T-cell (primary cell): ENCODE measurements at regions not wholly inside any gene's neighbourhood (a gene's known extent, or its start where the extent isn't known, plus 50 kb on each side); places are given as distances from the start of the nearest gene placed in this dataset.
"Not testable (repeated sequence)": the region's sequence is repeated elsewhere in the genome, so short reads cannot be mapped to it uniquely, and the experiment has no call there.

Source experiments
- ATAC-seq, 4 experiments: fragments of 200-7000 bp in 3 of 4; fragments of 150-1000 bp in 1 of 4; cut with Tn5 transposase; replicated peaks in 1 of 4; 1 replicate in 3 of 4; 2 replicates in 1 of 4; pipeline ENCODE4 v1.10.0; 2021; ENCODE audit warnings: moderate library complexity in 3 of 4, mild to moderate bottlenecking in 2 of 4, moderate number of reproducible peaks in 1 of 4
- CTCF ChIA-PET, 2 donors: fragments of 300-600 bp; sonication (Branson Sonifier 250); formaldehyde crosslinking; loops; one replicate each; lab custom pipeline; 2022; ENCODE audit warnings: antibody characterized with exemption in 2 of 2; lab: Charles Lee
- POLR2A ChIA-PET, 2 donors: fragments of 300-600 bp; sonication (Branson Sonifier 250); formaldehyde crosslinking; loops; one replicate each; lab custom pipeline; 2022; ENCODE audit warnings: antibody characterized with exemption in 2 of 2; lab: Charles Lee
- DNase-seq, 35 experiments: peaks; one replicate each; pipeline versions ENCODE4 v3.0.0 to v3.0.0-alpha.2; 2013 to 2023
- H3K27ac ChIP-seq: one replicate; pipeline ENCODE4 v1.5.1; 2013; ENCODE audit warnings: low read length
- H3K27me3 ChIP-seq, 2 experiments: replicated peaks in 1 of 2; 1 replicate in 1 of 2; 2 replicates in 1 of 2; pipeline versions ENCODE4 v1.6.1 to v1.7.0; 2013; ENCODE audit warnings: low read length in 1 of 2, mixed read lengths in 1 of 2; ENCODE audit not compliant: control insufficient read depth in 2 of 2, insufficient read depth in 2 of 2; ENCODE audit errors: extremely low read depth in 1 of 2
- H3K36me3 ChIP-seq, 2 donors: 1 replicate in 1 of 2; 2 replicates in 1 of 2; pipeline versions ENCODE4 v1.6.1 to v1.7.0; 2013; ENCODE audit warnings: low read length in 1 of 2; ENCODE audit not compliant: control insufficient read depth in 2 of 2, insufficient read depth in 1 of 2; ENCODE audit errors: extremely low read depth in 1 of 2
- H3K4me1 ChIP-seq, 2 experiments: 1 replicate in 1 of 2; 2 replicates in 1 of 2; pipeline versions ENCODE4 v1.6.1 to v1.7.0; 2013; ENCODE audit warnings: low read length in 2 of 2, mixed read lengths in 1 of 2; ENCODE audit not compliant: insufficient read depth in 2 of 2, control insufficient read depth in 1 of 2; ENCODE audit errors: extremely low read depth in 1 of 2
- H3K4me3 ChIP-seq, 2 donors: 1 replicate in 1 of 2; 2 replicates in 1 of 2; pipeline versions ENCODE4 v1.5.1 to v1.7.0; 2013; ENCODE audit warnings: mild to moderate bottlenecking in 2 of 2, low read length in 1 of 2, moderate library complexity in 1 of 2; ENCODE audit not compliant: control insufficient read depth in 1 of 2; ENCODE audit errors: extremely low read depth in 1 of 2
- H3K9me3 ChIP-seq: 2 replicates; pipeline ENCODE4 v1.7.0; 2013
- H3K27ac Mint-ChIP-seq, 2 donors: one replicate each; pipeline ENCODE4 v1.8.0; 2020 to 2021; ENCODE audit warnings: mild to moderate bottlenecking in 2 of 2, mixed read lengths in 2 of 2
- H3K27me3 Mint-ChIP-seq, 2 donors: one replicate each; pipeline ENCODE4 v1.8.0; 2021 to 2022; ENCODE audit warnings: mixed read lengths in 2 of 2
- H3K36me3 Mint-ChIP-seq: one replicate; pipeline ENCODE4 v1.8.0; 2021; ENCODE audit warnings: mixed read lengths
- H3K4me1 Mint-ChIP-seq, 3 donors: one replicate each; pipeline ENCODE4 v1.8.0; 2020 to 2022; ENCODE audit warnings: mixed read lengths in 3 of 3, mild to moderate bottlenecking in 1 of 3
- H3K4me3 Mint-ChIP-seq, 3 donors: one replicate each; pipeline ENCODE4 v1.8.0; 2020 to 2022; ENCODE audit warnings: mild to moderate bottlenecking in 3 of 3, mixed read lengths in 3 of 3, moderate library complexity in 3 of 3
- H3K9me3 Mint-ChIP-seq, 3 donors: one replicate each; pipeline ENCODE4 v1.8.0; 2020 to 2022; ENCODE audit warnings: mixed read lengths in 3 of 3
- WGBS: methylation state at CpG from one replicate; pipeline ENCODE4 v1.1.5; 2013; ENCODE audit warnings: missing lambda C conversion rate; ENCODE audit not compliant: insufficient coverage; 5-methylcytosine and 5-hydroxymethylcytosine counted together

DNA sequence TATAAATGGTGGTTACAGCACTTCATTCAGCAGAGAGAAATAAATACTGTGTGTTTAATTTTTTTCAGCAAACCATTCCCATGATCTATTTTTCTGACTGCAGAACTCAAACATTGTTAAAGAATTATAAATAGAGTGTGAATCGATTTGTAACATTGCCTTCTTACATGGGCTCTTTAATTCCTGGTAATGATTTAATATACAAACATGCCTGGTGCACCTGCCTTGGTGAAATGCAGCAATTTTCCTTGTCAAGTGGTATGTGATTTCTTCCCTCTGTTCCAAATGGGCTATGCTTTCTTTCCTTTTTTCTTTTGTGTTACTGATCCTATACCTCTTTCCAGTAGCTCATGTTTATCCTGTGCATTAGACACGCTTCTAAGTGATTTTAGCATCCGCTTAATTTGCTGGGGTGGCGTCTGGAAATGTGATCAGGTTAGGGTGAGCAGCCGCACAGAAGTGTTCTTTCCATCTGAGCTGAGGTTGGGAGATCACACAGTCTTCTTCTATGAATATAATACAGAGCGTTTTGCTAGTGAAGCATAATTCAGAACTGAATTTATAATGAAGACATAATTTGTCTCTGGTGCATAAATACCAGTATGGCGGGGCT, 94.3 kb upstream of the ITGB1 start:
- Histone ChIP-seq H3K27me3 (no peaks in the 10 kb centered on the region), H3K27ac (no peak overlapping the region), H3K4me3 (peak overlapping the region in 1 of 2 donors; percentile 10), H3K4me1 (peaks cover 0 to 18% of the 10 kb centered on the region in 2 experiments), H3K9me3 (no peaks in the 10 kb centered on the region), H3K36me3 (no peaks in the 10 kb centered on the region)
- ATAC-seq (no peak), DNase-seq (no peak)
- CTCF ChIA-PET, result no interaction called here
- H3K27me3 Mint-ChIP-seq, result peaks cover 0 to 7% of the 10 kb centered on the region in 2 donors
- peaks cover 12 to 45% (median 18%) of the 10 kb centered on the region in 3 donors for H3K4me1 Mint-ChIP-seq
- POLR2A ChIA-PET, result no interaction called here
- H3K9me3 Mint-ChIP-seq, result no peaks in the 10 kb centered on the region
- peaks cover 4% of the 10 kb centered on the region for H3K36me3 Mint-ChIP-seq
- H3K4me3 Mint-ChIP-seq, result peak overlapping the region in 2 of 3 donors; percentile 87 to 91
- peak overlapping the region in 1 of 2 donors; percentile 94 for H3K27ac Mint-ChIP-seq
- no CpG with 5 or more reads among the region's 7 CpGs for WGBS

DNA sequence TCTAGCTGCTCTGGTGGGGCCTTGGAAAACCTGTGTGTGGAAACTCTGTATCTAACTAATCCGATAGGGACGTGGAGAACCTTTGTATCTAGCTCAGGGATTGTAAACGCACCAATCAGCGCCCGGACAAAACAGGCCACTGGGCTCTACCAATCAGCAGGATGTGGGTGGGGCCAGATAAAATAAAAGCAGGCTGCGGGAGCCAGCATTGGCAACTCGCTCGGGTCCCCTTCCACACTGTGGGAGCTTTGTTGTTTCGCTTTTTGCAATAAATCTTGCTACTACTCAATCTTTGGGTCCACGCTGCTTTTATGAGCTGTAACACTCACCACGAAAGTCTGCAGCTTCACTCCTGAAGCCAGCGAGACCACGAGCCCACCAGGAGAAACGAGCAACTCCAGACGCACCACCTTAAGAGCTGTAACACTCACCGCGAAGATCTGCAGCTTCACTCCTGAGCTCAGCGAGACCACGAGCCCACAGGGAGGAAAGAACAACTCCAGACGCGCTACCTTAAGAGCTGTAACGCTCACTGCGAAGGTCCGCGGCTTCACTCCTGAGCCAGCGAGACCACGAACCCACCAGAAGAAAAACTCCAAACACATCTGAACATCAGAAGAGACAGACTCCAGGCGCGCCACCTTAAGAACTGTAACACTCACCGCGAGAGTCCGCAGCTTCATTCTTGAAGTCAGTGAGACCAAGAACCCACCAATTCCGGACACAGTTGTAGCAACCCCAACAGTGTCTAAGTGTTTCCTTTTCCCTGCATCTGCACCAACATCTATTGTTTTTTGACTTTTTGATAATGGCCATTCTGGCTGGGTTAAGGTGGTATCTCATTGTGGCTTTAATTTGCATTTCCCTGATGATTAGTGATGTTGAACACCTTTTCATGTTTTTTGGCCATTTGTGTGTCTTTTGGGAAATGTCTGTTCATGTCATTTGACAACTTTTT, 92.2 kb upstream of the ITGB1 start:
- not testable (repeated sequence) for H3K9me3 ChIP-seq, H3K36me3 Mint-ChIP-seq, H3K27me3 Mint-ChIP-seq, H3K9me3 Mint-ChIP-seq, H3K36me3 ChIP-seq, H3K27me3 ChIP-seq
- ChIA-PET POLR2A (interaction anchor here in 1 of 2 donors (0.5 to 0.6 kb wide), 2 partner anchors 95 to 142 kb away, joined by 3 to 4 read pairs; no protein-coding TSS in a partner anchor), CTCF (interaction anchor here in 1 of 2 donors (0.7 kb wide), 1 partner anchor 495 kb away, joined by 3 read pairs; no protein-coding TSS in a partner anchor)
- Histone ChIP-seq H3K4me1 (peaks cover 0 to 18% of the 10 kb centered on the region in 2 experiments), H3K4me3 (peak overlapping the region; percentile 33 to 43), H3K27ac (peak overlapping the region; percentile 34)
- ATAC-seq, result peak in 1 of 4 experiments; percentile 37
- Mint-ChIP-seq H3K4me3 (peak overlapping the region; percentile 73 to 91 (median 87)), H3K4me1 (peaks cover 12 to 47% (median 18%) of the 10 kb centered on the region in 3 donors), H3K27ac (peak overlapping the region; percentile 93 to 94)
- peak in 27 of 35 experiments; percentile 1 to 56 (median 18) for DNase-seq
- WGBS, result 77% methylated on average over 17 of the region's 33 CpGs

DNA sequence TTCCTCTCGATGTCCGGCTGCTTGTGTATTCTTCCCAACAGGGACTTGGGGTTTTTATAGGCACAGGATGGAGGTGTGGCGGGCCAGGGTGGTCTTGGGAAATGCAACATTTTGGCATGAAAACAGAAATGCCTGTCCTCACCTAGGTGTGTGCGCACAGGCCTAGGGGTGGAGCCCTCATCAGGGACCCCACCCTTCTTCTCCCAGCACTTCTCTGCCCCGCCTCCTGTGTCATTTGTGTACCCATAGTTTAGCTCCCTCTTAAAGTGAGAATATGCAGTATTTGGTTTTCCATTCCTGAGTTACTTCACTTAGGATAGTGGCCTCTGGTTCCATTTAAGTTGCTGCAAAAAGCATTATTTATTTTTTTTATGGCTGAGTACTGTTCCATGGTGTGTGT, 90.2 kb upstream of the ITGB1 start:
- H3K4me1 Mint-ChIP-seq, result peaks cover 12 to 42% (median 14%) of the 10 kb centered on the region in 3 donors
- WGBS, result 100% methylated on average over 2 of the region's 5 CpGs
- no peaks in the 10 kb centered on the region for H3K9me3 Mint-ChIP-seq
- Histone ChIP-seq H3K9me3 (no peaks in the 10 kb centered on the region), H3K4me1 (peaks cover 0 to 15% of the 10 kb centered on the region in 2 experiments), H3K36me3 (no peaks in the 10 kb centered on the region), H3K4me3 (no peak overlapping the region), H3K27me3 (no peaks in the 10 kb centered on the region), H3K27ac (no peak overlapping the region)
- peak overlapping the region in 1 of 2 donors; percentile 42 for H3K27ac Mint-ChIP-seq
- POLR2A ChIA-PET, result interaction anchor here in 1 of 2 donors (0.7 kb wide), 1 partner anchor 105 kb away, joined by 3 read pairs; no protein-coding TSS in a partner anchor
- ATAC-seq, result no peak
- CTCF ChIA-PET, result interaction anchor here in 1 of 2 donors (1.0 kb wide), 1 partner anchor 86 kb away, joined by 4 read pairs; no protein-coding TSS in a partner anchor
- DNase-seq, result no peak
- H3K4me3 Mint-ChIP-seq, result no peak overlapping the region
- H3K36me3 Mint-ChIP-seq, result no peaks in the 10 kb centered on the region
- no peaks in the 10 kb centered on the region for H3K27me3 Mint-ChIP-seq

DNA sequence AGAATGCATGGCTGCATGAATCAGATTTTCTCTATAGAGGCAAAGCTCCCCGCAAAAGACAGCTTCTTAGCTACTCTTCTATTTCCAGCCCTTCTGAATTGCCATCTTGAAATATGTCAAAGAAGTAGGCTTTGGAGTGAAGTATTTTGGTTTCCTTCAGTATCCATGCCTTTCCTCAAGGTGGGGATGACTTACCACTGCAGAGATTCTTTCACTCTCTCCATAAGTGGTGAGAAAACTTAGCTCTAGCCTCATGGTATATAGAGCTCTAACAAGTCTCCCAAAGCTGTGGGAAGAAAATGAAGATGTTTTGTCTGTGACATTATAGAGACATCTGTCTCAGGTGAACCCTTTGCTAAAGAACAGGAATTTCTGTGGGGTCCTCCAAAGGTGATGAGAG, 89.6 kb upstream of the ITGB1 start:
- no peak overlapping the region for H3K4me3 Mint-ChIP-seq
- POLR2A ChIA-PET, result interaction anchor here in 1 of 2 donors (0.7 kb wide), 1 partner anchor 106 kb away, joined by 3 read pairs; no protein-coding TSS in a partner anchor
- no peak for ATAC-seq
- Histone ChIP-seq H3K36me3 (no peaks in the 10 kb centered on the region), H3K27ac (no peak overlapping the region), H3K4me3 (no peak overlapping the region), H3K4me1 (peaks cover 0 to 13% of the 10 kb centered on the region in 2 experiments), H3K27me3 (no peaks in the 10 kb centered on the region), H3K9me3 (no peaks in the 10 kb centered on the region)
- H3K9me3 Mint-ChIP-seq, result no peaks in the 10 kb centered on the region
- H3K4me1 Mint-ChIP-seq, result peaks cover 12 to 44% (median 14%) of the 10 kb centered on the region in 3 donors
- no peaks in the 10 kb centered on the region for H3K27me3 Mint-ChIP-seq
- DNase-seq, result peak in 1 of 35 experiments; percentile 12
- no peaks in the 10 kb centered on the region for H3K36me3 Mint-ChIP-seq
- no peak overlapping the region for H3K27ac Mint-ChIP-seq
- CTCF ChIA-PET, result interaction anchor here in 1 of 2 donors (1.0 kb wide), 1 partner anchor 86 kb away, joined by 4 read pairs; no protein-coding TSS in a partner anchor
- no CpG with 5 or more reads among the region's 1 CpG for WGBS

DNA sequence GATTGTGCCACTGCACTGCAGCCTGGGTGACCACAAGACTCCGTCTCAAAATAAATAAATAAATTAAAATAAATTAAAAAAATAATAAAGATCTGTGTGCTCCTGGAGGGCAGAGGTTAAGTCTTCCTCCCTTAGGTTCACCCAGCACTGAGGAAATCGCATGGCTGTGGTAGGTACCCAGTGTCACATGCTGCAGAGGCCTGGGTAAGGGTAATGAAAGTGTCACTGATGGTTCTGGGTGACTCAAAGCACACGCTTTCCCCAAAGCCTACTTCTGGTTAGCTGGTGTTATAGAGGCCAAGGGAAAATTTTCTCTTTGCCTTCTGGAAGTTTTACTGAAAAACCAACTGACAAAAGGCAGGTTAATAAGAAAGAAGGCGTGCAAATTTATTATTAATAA, 88.8 kb upstream of the ITGB1 start:
- DNase-seq (peak in 3 of 35 experiments; percentile 3 to 14 (median 14)), ATAC-seq (no peak)
- no peak overlapping the region for H3K4me3 ChIP-seq
- Mint-ChIP-seq H3K27me3 (no peaks in the 10 kb centered on the region), H3K9me3 (no peaks in the 10 kb centered on the region), H3K36me3 (no peaks in the 10 kb centered on the region), H3K4me3 (no peak overlapping the region), H3K27ac (no peak overlapping the region), H3K4me1 (peaks cover 12 to 43% (median 13%) of the 10 kb centered on the region in 3 donors)
- H3K9me3 ChIP-seq, result no peaks in the 10 kb centered on the region
- peaks cover 0 to 2% of the 10 kb centered on the region in 2 experiments for H3K27me3 ChIP-seq
- H3K36me3 ChIP-seq, result no peaks in the 10 kb centered on the region
- CTCF ChIA-PET, result no interaction called here
- H3K4me1 ChIP-seq, result peaks cover 0 to 8% of the 10 kb centered on the region in 2 experiments
- no CpG with 5 or more reads among the region's 4 CpGs for whole genome bisulfite sequencing
- POLR2A ChIA-PET, result no interaction called here
- H3K27ac ChIP-seq, result no peak overlapping the region

DNA sequence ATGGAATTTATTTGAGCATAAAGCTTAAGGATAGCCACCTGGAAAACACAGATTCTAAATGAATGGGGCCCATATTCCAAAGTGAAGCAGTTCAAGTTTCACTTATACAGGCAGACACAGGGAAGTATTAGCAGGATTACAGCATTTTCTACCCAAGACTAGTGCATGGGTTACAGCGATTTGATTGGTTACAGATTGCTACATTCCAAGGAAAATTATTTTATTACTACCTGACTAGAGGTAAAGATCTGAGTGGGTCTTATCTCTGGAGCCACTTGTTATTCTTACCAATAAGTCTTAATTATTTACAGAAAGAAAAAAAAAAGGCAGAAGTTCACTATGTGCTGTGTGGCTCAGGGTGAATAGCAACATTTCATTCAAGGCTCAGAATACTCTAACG, 87.4 kb upstream of the ITGB1 start:
- H3K27ac Mint-ChIP-seq, result no peak overlapping the region
- no peaks in the 10 kb centered on the region for H3K36me3 Mint-ChIP-seq
- H3K27me3 Mint-ChIP-seq, result peaks cover 0 to 3% of the 10 kb centered on the region in 2 donors
- no peaks in the 10 kb centered on the region for H3K36me3 ChIP-seq
- 100% methylated on average over 1 of the region's 2 CpGs for WGBS
- CTCF ChIA-PET, result no interaction called here
- H3K4me1 ChIP-seq, result peaks cover 0 to 5% of the 10 kb centered on the region in 2 experiments
- no peaks in the 10 kb centered on the region for H3K9me3 Mint-ChIP-seq
- no peak overlapping the region for H3K4me3 Mint-ChIP-seq
- no peak overlapping the region for H3K4me3 ChIP-seq
- H3K9me3 ChIP-seq, result no peaks in the 10 kb centered on the region
- DNase-seq, result no peak
- ATAC-seq, result no peak
- POLR2A ChIA-PET, result interaction anchor here (0.5 to 0.9 kb wide), 2 partner anchors 13 to 25 kb away, joined by 5 read pairs; no protein-coding TSS in a partner anchor
- peaks cover 4 to 40% (median 11%) of the 10 kb centered on the region in 3 donors for H3K4me1 Mint-ChIP-seq
- peaks cover 0 to 3% of the 10 kb centered on the region in 2 experiments for H3K27me3 ChIP-seq
- no peak overlapping the region for H3K27ac ChIP-seq
